ENCODE measurements at regions not wholly inside any gene's neighbourhood (a gene's known extent, or its start where the extent isn't known, plus 50 kb on each side); places are given as distances from the start of the nearest gene placed in this dataset.
"Not testable (repeated sequence)": the region's sequence is repeated elsewhere in the genome, so short reads cannot be mapped to it uniquely, and the experiment has no call there.

- Mint-ChIP-seq H3K9me3 (no peaks in the 10 kb centered on the region), H3K36me3 (ENCODE audit: insufficient read depth) (no peaks in the 10 kb centered on the region), H3K27me3 (no peaks in the 10 kb centered on the region), H3K4me1 (ENCODE audit: low read depth in 2 of 2) (no peaks in the 10 kb centered on the region), H3K4me3 (no peak overlapping the region), H3K27ac (no peak overlapping the region)
- ATAC-seq (replicated peaks) (no peak), DNase-seq (no peak)
These were observed 329.0 kb upstream of the TMTC4 start for GRCh38 chr13:101003566-101003965.

GRCh38 chr13:100989392-100989791 lies 314.8 kb upstream of the TMTC4 start:
- Mint-ChIP-seq H3K9me3 (no peaks in the 10 kb centered on the region), H3K27ac (no peak overlapping the region), H3K4me1 (ENCODE audit: low read depth in 2 of 2) (peaks cover 0 to 6% of the 10 kb centered on the region in 2 donors), H3K4me3 (no peak overlapping the region), H3K27me3 (peaks cover 7 to 13% of the 10 kb centered on the region in 2 donors), H3K36me3 (ENCODE audit: insufficient read depth) (peaks cover 6% of the 10 kb centered on the region)
- no peak for DNase-seq
- no peak for ATAC-seq (replicated peaks)

- ATAC-seq (replicated peaks): no peak
- no peak for DNase-seq
- Mint-ChIP-seq H3K27ac (no peak overlapping the region), H3K9me3 (no peaks in the 10 kb centered on the region), H3K4me3 (no peak overlapping the region), H3K36me3 (ENCODE audit: insufficient read depth) (peaks cover 6% of the 10 kb centered on the region), H3K4me1 (ENCODE audit: low read depth in 2 of 2) (peaks cover 0 to 2% of the 10 kb centered on the region in 2 donors), H3K27me3 (peaks cover 7 to 13% of the 10 kb centered on the region in 2 donors)
These were observed 314.3 kb upstream of the TMTC4 start for GRCh38 chr13:100988921-100989320.

- peaks cover 6% of the 10 kb centered on the region for H3K36me3 Mint-ChIP-seq (ENCODE audit: insufficient read depth)
- H3K27ac Mint-ChIP-seq: no peak overlapping the region
- no peaks in the 10 kb centered on the region for H3K4me1 Mint-ChIP-seq (ENCODE audit: low read depth in 2 of 2)
- no peak for ATAC-seq (replicated peaks)
- peaks cover 7 to 13% of the 10 kb centered on the region in 2 donors for H3K27me3 Mint-ChIP-seq
- H3K4me3 Mint-ChIP-seq: no peak overlapping the region
- H3K9me3 Mint-ChIP-seq: no peaks in the 10 kb centered on the region
- no peak for DNase-seq
These were observed 313.4 kb upstream of the TMTC4 start for GRCh38 chr13:100987948-100988347.

GRCh38 chr13:100986571-100986970 lies 312.0 kb upstream of the TMTC4 start:
- DNase-seq (no peak), ATAC-seq (replicated peaks) (no peak)
- peaks cover 7 to 13% of the 10 kb centered on the region in 2 donors for H3K27me3 Mint-ChIP-seq
- H3K4me3 Mint-ChIP-seq: no peak overlapping the region
- no peaks in the 10 kb centered on the region for H3K9me3 Mint-ChIP-seq
- peaks cover 2% of the 10 kb centered on the region for H3K36me3 Mint-ChIP-seq (ENCODE audit: insufficient read depth)
- H3K4me1 Mint-ChIP-seq (ENCODE audit: low read depth in 2 of 2): no peaks in the 10 kb centered on the region
- no peak overlapping the region for H3K27ac Mint-ChIP-seq

- no peak for ATAC-seq (replicated peaks)
- no peaks in the 10 kb centered on the region for H3K9me3 Mint-ChIP-seq
These were observed 309.6 kb upstream of the TMTC4 start for GRCh38 chr13:100984085-100984705.

GRCh38 chr13:100983111-100983510 lies 308.5 kb upstream of the TMTC4 start:
- Mint-ChIP-seq H3K27me3 (peaks cover 8 to 10% of the 10 kb centered on the region in 2 donors), H3K4me1 (ENCODE audit: low read depth in 2 of 2) (no peaks in the 10 kb centered on the region), H3K4me3 (no peak overlapping the region), H3K27ac (no peak overlapping the region), H3K36me3 (ENCODE audit: insufficient read depth) (peaks cover 2% of the 10 kb centered on the region), H3K9me3 (no peaks in the 10 kb centered on the region)
- ATAC-seq (replicated peaks) (no peak), DNase-seq (no peak)

More at GRCh38 chr13:100984085-100984705, 309.6 kb upstream of the TMTC4 start:
- no peak for DNase-seq
- Mint-ChIP-seq H3K4me1 (ENCODE audit: low read depth in 2 of 2) (no peaks in the 10 kb centered on the region), H3K27ac (no peak overlapping the region), H3K27me3 (peaks cover 7 to 13% of the 10 kb centered on the region in 2 donors), H3K4me3 (no peak overlapping the region), H3K36me3 (ENCODE audit: insufficient read depth) (peaks cover 2% of the 10 kb centered on the region)

- Mint-ChIP-seq H3K4me3 (no peak overlapping the region), H3K36me3 (ENCODE audit: insufficient read depth) (no peaks in the 10 kb centered on the region), H3K27ac (no peak overlapping the region), H3K9me3 (no peaks in the 10 kb centered on the region), H3K27me3 (peaks cover 5 to 15% of the 10 kb centered on the region in 2 donors), H3K4me1 (ENCODE audit: low read depth in 2 of 2) (no peaks in the 10 kb centered on the region)
- ATAC-seq (replicated peaks) (no peak), DNase-seq (no peak)
These were observed 305.6 kb upstream of the TMTC4 start for GRCh38 chr13:100980171-100980570.

- H3K4me1 Mint-ChIP-seq (ENCODE audit: low read depth in 2 of 2): no peaks in the 10 kb centered on the region
These were observed 303.2 kb upstream of the TMTC4 start for GRCh38 chr13:100977841-100978240.

GRCh38 chr13:100976993-100977392 lies 302.4 kb upstream of the TMTC4 start:
- ATAC-seq (replicated peaks) (no peak), DNase-seq (no peak)
- H3K4me1 Mint-ChIP-seq (ENCODE audit: low read depth in 2 of 2): no peaks in the 10 kb centered on the region
- H3K9me3 Mint-ChIP-seq: no peaks in the 10 kb centered on the region
- H3K27ac Mint-ChIP-seq: no peak overlapping the region
- peaks cover 5 to 15% of the 10 kb centered on the region in 2 donors for H3K27me3 Mint-ChIP-seq
- H3K36me3 Mint-ChIP-seq (ENCODE audit: insufficient read depth): no peaks in the 10 kb centered on the region
- no peak overlapping the region for H3K4me3 Mint-ChIP-seq

More at GRCh38 chr13:100977841-100978240, 303.2 kb upstream of the TMTC4 start:
- DNase-seq: no peak
- Mint-ChIP-seq H3K4me3 (no peak overlapping the region), H3K27me3 (peaks cover 5 to 15% of the 10 kb centered on the region in 2 donors), H3K27ac (no peak overlapping the region), H3K9me3 (no peaks in the 10 kb centered on the region), H3K36me3 (ENCODE audit: insufficient read depth) (no peaks in the 10 kb centered on the region)
- no peak for ATAC-seq (replicated peaks)

GRCh38 chr13:100975666-100976065 lies 301.1 kb upstream of the TMTC4 start:
- not testable (repeated sequence) for H3K27ac Mint-ChIP-seq; H3K4me3 Mint-ChIP-seq; H3K36me3 Mint-ChIP-seq (ENCODE audit: insufficient read depth); DNase-seq; ATAC-seq (replicated peaks); H3K9me3 Mint-ChIP-seq; H3K4me1 Mint-ChIP-seq (ENCODE audit: low read depth in 2 of 2)
- H3K27me3 Mint-ChIP-seq: peaks cover 5 to 15% of the 10 kb centered on the region in 2 donors

- no peak overlapping the region for H3K4me3 Mint-ChIP-seq
These were observed 288.0 kb upstream of the TMTC4 start for GRCh38 chr13:100962585-100962984.

GRCh38 chr13:100961186-100961585 lies 286.6 kb upstream of the TMTC4 start:
- H3K27me3 Mint-ChIP-seq: peaks cover 0 to 9% of the 10 kb centered on the region in 2 donors
- no peaks in the 10 kb centered on the region for H3K4me1 Mint-ChIP-seq (ENCODE audit: low read depth in 2 of 2)
- H3K9me3 Mint-ChIP-seq: peaks cover 0 to 4% of the 10 kb centered on the region in 2 donors
- H3K4me3 Mint-ChIP-seq: no peak overlapping the region
- no peaks in the 10 kb centered on the region for H3K36me3 Mint-ChIP-seq (ENCODE audit: insufficient read depth)
- DNase-seq (no peak), ATAC-seq (replicated peaks) (no peak)
- no peak overlapping the region for H3K27ac Mint-ChIP-seq

More at GRCh38 chr13:100962585-100962984, 288.0 kb upstream of the TMTC4 start:
- DNase-seq (no peak), ATAC-seq (replicated peaks) (no peak)
- no peaks in the 10 kb centered on the region for H3K36me3 Mint-ChIP-seq (ENCODE audit: insufficient read depth)
- H3K9me3 Mint-ChIP-seq: peaks cover 0 to 7% of the 10 kb centered on the region in 2 donors
- peaks cover 0 to 15% of the 10 kb centered on the region in 2 donors for H3K27me3 Mint-ChIP-seq
- no peaks in the 10 kb centered on the region for H3K4me1 Mint-ChIP-seq (ENCODE audit: low read depth in 2 of 2)
- no peak overlapping the region for H3K27ac Mint-ChIP-seq

- no peak overlapping the region for H3K27ac Mint-ChIP-seq
- no peaks in the 10 kb centered on the region for H3K4me1 Mint-ChIP-seq (ENCODE audit: low read depth in 2 of 2)
- ATAC-seq (replicated peaks) (no peak), DNase-seq (no peak)
- H3K4me3 Mint-ChIP-seq: no peak overlapping the region
- H3K27me3 Mint-ChIP-seq: peaks cover 0 to 9% of the 10 kb centered on the region in 2 donors
- H3K36me3 Mint-ChIP-seq (ENCODE audit: insufficient read depth): no peaks in the 10 kb centered on the region
- peaks cover 0 to 1% of the 10 kb centered on the region in 2 donors for H3K9me3 Mint-ChIP-seq
These were observed 284.2 kb upstream of the TMTC4 start for GRCh38 chr13:100958831-100959230.

Data from effector memory CD8-positive, alpha-beta T cell (primary cell).